Midbrain (tissue), 1 donor: ENCODE measurements at regions not wholly inside any gene's neighbourhood (a gene's known extent, or its start where the extent isn't known, plus 50 kb on each side); places are given as distances from the start of the nearest gene placed in this dataset.
"Not testable (repeated sequence)": the region's sequence is repeated elsewhere in the genome, so short reads cannot be mapped to it uniquely, and the experiment has no call there.

Experiments used
- DNase-seq: peaks from one replicate; lab custom pipeline; 2025; lab: John Stamatoyannopoulos, UW

- no peak for DNase-seq
Measured at GRCh38 chr2:143870696-143871095, 649.2 kb downstream of the ZEB2 start.

- no peak for DNase-seq
Measured at GRCh38 chr2:143856978-143857377, 662.9 kb downstream of the ZEB2 start.

- DNase-seq, result no peak
Measured at GRCh38 chr2:143852759-143853158, 667.2 kb downstream of the ZEB2 start.

GRCh38 chr2:143850084-143850483, 669.8 kb downstream of the ZEB2 start:
- no peak for DNase-seq

- no peak for DNase-seq
Measured at GRCh38 chr2:143847257-143847656, 672.7 kb downstream of the ZEB2 start.

- DNase-seq, result no peak
Measured at GRCh38 chr2:143844986-143845385, 674.9 kb downstream of the ZEB2 start.

GRCh38 chr2:143843686-143844085, 676.2 kb downstream of the ZEB2 start:
- no peak for DNase-seq

GRCh38 chr2:143842836-143843235, 677.1 kb downstream of the ZEB2 start:
- no peak for DNase-seq

GRCh38 chr2:143841935-143842334, 678.0 kb downstream of the ZEB2 start:
- DNase-seq, result no peak

GRCh38 chr2:143840601-143841000, 679.3 kb downstream of the ZEB2 start:
- no peak for DNase-seq

GRCh38 chr2:143840194-143840593, 679.7 kb downstream of the ZEB2 start:
- no peak for DNase-seq

GRCh38 chr2:143839456-143839855, 680.5 kb downstream of the ZEB2 start:
- DNase-seq, result no peak

- DNase-seq, result not testable (repeated sequence)
Measured at GRCh38 chr2:143837055-143837454, 682.9 kb downstream of the ZEB2 start.

- no peak for DNase-seq
Measured at GRCh38 chr2:143835481-143835880, 684.4 kb downstream of the ZEB2 start.

- DNase-seq, result no peak
Measured at GRCh38 chr2:143833015-143833660, 686.8 kb downstream of the ZEB2 start.

- no peak for DNase-seq
Measured at GRCh38 chr2:143830476-143830875, 689.4 kb downstream of the ZEB2 start.

GRCh38 chr2:143828763-143829537, 691.0 kb downstream of the ZEB2 start:
- DNase-seq, result no peak

- DNase-seq, result no peak
Measured at GRCh38 chr2:143824791-143825190, 695.1 kb downstream of the ZEB2 start.

GRCh38 chr2:143823876-143824275, 694.7 kb downstream of the ARHGAP15 start:
- no peak for DNase-seq

GRCh38 chr2:143823296-143823695, 694.1 kb downstream of the ARHGAP15 start:
- DNase-seq, result no peak

GRCh38 chr2:143822736-143823135, 693.5 kb downstream of the ARHGAP15 start:
- DNase-seq, result no peak

GRCh38 chr2:143819764-143820163, 690.5 kb downstream of the ARHGAP15 start:
- no peak for DNase-seq

- DNase-seq, result no peak
Measured at GRCh38 chr2:143819190-143819735, 690.0 kb downstream of the ARHGAP15 start.
